GM21423 (cell line): ENCODE measurements at regions not wholly inside any gene's neighbourhood (a gene's known extent, or its start where the extent isn't known, plus 50 kb on each side); places are given as distances from the start of the nearest gene placed in this dataset.

Source experiments
- ATAC-seq: cut with Tn5 transposase; IDR thresholded peaks from one replicate; pipeline ENCODE4 v1.9.1; 2021; ENCODE audit warnings: mild to moderate bottlenecking, moderate library complexity; ENCODE audit not compliant: unreplicated experiment

DNA sequence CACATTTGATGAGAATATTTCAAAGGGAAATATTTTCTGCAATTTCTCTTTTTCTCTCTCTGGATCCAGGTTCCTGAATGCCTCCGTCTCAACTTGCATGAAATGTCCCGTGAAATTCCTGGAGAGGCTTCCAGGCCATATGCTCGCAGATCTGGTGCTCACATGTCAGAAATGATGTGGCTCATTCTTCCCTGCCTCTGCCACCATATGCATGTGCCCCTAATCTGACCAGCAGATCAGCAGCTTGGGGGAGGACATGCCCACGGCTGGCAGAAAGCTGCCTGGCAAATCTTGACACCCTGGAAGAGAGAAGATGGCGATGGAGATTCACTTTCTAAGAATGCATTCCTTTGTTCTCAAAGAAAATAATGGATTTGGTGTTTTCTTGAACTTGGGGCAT is 490.7 kb downstream of the RPS24 start:
- no peak for ATAC-seq

DNA sequence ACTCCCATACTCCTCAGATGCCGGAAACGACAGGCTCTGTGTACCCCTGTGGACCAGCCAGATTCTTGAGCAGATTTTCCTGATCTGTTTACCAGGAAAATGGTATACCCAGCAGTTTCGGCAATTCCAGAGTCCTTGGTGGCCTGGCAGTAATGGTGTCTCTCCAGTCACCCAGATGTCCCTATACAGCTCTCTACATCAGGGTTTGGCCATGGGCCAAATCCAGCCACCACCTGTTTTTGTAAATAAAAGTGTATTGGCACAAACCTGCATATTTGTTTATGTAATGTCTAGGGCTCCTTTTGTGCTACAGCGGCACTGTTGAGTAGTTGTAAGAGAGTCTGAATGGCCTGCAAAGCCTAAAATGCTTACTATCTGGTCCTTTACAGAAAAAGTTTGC is 491.3 kb downstream of the RPS24 start:
- ATAC-seq = no peak

DNA sequence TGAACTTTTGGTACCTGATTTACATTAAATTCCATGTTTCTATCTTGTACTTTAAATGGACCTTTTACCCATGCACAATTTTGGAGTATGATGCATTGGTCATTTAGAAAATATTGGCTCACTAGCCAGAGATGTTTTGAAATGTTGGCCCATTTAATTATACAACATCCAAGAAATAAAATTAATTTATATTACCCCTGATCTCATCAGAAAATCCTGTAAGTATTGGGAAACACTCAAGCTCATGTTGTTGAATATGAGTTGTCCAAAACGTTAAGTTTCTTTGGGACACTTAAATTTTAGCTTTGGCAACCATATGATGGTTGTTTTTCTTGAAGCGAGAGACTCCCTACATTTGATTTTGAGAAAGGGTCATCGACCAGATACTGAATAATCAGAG is 492.7 kb downstream of the RPS24 start:
- no peak for ATAC-seq

DNA sequence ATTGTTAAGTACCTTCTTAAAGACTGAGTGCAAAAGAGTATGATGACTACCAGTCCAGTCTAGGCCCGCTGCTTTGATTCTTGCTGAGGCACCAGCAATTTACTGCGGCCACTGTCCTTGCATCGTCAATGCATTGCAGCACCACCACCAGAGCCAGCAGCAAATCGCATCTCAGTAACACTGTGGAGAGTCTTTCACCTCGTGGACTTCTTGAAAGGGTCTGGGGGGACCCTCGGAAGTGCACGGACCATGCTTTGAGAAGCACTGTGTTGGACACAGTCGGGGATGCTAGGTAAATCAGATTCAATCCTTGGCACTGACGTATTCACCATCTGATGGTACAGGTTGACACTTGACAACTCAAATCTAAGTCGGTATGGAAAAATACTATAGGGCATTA is 493.6 kb downstream of the RPS24 start:
- ATAC-seq = no peak

DNA sequence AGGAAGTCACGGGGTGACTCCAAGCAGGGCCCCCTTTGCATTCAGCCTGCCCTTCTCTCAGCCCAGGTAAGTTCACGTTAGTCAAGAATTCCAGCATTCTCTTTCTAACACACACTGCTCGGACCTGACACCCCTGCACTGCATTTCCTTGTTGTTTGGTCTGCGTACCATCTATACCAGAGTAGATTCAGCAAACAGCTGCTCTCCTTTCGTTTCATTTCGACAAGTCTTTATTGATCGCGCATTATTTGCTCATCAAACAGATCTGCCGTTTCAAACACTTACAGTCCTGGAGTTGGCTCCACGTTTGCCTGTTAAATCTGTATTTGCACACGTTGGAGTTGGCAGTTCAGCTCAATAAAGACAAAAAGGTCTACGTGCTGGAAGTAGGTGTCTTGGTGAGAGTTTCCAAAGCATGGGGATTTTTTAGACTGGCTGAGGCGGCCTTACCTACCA is 495.1 kb downstream of the RPS24 start:
- no peak for ATAC-seq

DNA sequence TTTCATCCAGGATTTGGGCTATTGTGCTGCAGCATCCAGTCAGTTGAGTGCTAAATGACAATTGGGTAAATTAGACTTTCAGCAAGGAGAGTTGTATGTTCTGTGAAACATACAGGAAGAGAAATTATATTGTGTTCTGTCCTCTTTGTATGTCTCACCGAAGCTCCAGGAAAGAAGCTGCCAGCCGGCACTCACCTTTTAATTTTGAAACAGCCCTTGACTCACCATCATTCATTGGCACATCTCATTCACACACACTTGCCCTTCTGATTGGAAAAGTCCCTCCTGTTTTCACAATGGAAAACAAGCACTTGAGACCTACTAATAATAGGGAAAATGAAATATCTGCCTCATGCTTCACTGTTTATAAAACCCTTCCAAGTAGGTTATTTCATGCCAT is 495.6 kb downstream of the RPS24 start:
- no peak for ATAC-seq

DNA sequence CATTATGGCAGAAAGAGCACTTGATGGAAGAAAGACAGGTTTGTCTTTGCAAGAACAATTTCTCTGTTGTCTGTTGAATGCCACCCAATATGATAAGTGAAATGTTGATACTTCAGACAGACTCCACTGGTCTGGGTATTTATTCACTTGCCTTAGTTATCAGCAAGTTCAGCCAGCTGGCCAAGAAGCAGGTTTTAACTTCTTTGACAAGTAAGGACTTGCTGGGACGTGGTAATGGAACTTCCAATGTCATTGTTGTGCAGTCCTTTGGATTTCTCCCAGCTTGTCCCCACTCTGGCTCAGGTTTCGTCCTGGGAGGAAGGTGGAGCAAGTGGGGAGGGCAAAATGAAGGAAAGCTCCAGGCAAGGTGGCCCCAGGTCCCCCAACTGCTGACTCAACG is 497.4 kb downstream of the RPS24 start:
- no peak for ATAC-seq

DNA sequence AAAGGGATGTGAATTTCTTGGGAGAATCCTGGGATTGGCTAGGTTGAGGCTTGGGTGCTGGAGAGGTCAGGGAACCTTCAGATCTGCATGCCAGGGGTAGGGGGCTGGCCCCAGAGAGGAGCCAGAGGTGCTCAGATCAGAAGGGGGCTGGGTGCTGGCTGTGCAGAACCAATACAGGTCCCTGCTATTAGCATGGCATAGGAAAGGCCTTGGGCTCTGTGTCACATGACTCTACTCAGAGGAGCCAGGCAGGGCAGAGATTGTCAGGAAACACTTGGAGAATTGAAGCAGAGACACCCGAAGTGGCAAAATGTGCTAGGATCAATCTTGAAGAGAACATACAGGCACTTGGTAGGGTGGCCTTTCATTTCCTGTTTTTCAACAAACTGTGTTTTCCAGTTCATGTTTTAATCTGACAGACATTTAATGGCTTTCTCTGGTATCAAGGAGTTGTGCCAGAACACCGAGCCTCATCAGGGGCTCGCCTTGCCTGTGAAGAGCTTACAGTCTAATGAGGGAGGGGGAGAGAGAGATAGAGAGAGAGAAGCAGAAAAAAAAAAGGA is 498.9 kb downstream of the RPS24 start:
- no peak for ATAC-seq

DNA sequence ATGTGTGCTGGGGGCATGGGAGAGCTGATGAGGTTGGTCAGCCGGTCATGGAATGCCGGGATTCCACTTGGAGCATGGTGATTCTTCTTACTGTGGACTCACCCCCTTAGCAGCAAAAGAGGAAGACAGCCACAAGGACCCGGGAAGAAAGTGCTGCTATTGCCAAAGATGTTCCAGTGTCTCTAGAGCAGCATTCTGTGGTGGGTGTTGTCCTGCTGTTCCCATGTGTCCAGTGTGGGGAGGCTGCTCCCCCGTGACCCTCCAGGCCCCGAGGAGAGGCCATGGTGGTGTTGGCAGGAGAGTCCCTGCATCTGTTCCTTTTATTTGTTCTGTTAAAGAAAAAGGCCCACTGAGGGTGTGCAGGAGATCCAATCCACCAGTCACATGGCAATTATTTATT is 499.4 kb downstream of the RPS24 start:
- ATAC-seq = no peak

DNA sequence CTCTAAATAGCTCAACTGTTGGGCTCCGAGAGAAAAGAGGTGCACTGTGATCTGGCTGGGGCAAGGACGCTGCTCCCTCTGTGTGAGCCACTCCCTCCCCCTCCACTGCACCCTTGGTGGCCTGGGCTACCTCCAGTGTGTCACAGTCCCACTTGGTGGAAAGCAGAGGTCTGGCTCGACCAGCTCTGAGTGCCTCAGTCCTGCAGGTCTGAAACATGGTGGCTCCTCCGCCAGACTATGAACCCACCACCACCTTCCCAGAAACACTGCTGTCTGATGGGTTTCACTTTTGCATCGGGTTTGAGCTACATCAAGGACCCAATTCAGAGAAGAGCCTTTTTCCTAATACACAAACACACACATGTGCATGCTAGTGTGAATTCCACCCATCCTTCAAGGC is 500.1 kb downstream of the RPS24 start:
- no peak for ATAC-seq

DNA sequence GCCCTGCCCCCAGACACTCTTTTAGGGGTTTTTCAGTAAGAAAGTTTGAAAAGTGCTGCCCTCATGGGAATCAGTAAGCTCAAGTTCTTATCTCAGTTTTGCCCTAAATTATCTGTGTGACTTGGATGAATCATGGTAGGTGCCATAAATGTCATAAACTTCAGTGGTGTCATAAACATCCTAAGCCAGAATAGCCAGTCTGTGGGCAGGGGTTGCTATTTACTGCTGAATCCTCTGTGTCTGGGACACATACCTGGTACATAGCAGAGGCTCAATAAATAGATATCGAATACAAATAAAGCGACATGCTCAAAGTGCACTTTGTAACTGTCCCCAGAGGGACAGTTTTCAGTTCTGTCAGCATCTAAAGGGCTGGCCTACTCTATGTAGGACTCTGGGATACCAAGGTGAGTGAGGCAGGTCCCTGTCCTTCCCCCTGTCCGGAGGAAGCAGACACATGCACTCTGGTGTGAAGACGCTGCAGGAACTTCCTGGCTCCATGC is 502.1 kb downstream of the RPS24 start:
- no peak for ATAC-seq

DNA sequence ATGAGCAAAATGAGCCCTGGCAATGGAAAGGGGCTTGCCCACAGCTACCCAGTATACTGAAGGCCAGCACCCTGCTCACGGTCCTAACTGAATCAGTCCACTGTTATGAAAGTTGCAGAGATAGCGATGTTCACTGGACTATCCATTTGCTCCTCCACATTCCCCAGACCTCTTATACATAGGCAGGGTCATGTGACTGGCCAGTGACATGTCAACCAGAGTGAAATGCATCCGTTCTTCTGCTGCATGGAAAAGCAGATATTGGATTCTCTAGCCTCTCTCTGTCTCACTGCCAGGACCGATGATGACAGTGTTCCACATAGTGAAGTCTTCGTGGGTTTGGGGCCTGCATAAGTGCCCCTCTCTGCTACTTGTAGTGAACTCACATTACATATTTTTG is 503.4 kb downstream of the RPS24 start:
- no peak for ATAC-seq

DNA sequence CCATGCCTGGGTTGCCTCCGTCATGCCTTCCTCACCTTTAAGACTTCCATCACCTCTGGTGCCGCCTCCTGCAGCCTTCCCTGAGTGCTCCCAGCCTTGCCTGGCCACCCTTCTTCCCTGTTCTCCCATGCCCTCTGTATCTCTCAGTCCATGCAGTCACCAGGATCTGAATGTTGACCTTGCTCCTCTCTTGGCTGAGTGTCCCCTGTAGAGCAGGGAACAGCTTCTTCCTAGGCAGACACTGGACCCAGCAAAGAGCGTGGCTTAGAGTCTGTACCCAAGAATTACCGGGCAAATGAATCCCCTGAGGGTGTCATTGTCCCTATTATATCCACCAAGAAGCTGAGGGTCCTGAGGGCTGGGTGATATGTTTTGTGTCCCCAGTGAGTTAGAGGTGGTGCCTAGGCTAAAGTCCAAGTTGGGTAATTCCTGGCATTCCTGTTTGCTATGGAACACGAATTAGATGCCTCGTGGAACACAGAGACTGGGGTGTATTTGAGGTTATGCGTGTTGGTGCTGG is 505.6 kb downstream of the RPS24 start:
- ATAC-seq = no peak

DNA sequence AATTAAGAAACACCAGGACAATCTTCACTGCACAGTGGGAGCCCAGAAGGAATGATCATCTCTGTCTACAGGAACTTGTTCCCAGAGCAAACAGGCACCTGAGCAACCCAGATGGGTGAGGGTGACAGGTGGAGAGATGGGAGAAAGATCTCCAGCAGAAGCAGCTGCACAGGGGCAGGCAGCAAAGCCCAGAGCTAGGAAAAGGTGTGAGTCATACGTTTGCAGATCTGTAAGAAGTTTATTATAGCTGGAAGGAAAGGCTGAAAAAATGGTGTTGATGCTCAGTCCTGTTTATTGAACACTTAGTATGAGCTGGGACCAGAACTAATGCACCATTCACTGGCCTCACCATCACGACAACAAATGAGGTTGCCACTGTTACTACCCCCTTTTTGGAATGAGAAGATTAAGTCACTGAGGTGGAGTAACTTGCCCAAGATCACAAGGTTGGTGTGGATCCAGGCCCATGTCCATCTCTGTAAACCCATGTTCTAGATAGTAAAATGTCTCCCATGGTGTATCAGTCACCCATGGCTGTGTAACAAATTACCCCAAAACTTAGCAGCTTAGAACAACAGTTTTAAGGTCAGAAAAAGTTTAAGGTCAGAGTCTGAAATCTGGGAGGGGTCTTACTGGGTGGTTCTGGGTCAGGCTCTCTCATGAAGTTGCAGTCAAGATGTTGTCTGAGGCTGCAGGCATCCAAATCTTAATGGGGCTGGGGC is 506.9 kb downstream of the RPS24 start:
- ATAC-seq = no peak

DNA sequence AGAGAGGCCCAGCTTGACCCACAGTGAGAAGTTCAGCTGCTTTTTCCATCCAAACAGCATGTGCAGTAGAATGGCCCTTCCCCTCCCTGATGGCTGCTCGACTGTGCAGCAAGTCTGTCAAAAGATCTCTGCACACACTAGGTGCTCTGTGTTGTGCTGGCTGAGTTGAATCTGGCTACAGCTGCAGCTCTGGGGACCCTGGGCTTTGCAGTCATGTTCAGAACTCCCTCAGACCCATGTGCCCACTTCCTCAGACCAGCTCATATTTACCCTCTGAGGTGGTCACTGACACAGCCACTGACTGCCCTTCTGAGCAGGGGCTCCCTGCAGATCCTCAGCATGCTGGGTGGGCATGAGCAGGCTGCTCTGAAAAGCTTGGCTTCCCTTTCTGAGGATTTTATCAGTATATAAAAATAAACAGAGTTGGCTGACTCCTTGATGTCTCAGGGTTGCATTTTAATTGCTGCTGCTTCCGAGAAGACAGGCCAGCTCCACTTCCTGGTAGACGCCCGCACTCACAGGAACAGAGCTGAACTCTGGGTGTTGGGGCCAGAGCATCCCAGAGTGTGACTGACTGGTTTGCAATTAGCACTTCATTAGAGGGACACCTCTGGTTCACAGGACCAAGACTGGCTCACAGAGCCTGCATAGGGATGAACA is 507.9 kb downstream of the RPS24 start:
- ATAC-seq = no peak

DNA sequence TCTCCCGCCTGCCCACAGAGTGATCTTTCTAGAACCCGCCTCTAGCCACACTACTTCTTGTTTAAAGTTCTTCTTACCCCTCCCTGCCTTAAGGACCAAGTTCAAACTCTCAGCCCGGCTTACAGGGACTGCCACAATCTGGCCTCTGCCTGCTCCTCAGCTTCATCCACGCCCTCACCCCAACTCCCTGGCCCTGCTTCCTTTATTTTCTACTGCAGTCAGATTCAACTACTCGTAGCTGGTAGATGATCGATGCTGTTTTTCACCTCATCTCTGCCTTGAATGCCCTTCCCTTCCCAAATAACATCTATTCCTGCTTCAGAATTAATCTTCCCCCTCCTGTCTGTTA is 508.5 kb downstream of the RPS24 start:
- ATAC-seq = no peak

DNA sequence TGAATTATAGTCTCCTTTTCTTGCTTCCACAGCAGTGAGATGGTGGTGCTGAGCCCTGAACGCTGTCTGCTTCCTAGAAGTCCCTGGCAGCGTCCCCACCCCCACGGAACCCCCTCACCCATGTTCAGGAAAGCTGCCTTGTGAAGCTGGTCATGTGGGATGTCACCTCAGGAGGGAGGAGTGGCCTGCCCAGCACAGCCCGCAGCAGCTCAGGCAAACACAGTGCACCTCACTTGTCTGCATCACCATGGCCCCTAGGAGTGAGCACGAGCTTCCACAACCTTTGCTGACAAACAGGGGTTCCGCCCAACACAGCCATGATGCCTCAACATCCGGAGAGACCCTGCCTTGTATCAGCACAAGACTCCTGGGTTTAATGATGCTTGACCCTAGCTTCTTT is 508.9 kb downstream of the RPS24 start:
- ATAC-seq = no peak

DNA sequence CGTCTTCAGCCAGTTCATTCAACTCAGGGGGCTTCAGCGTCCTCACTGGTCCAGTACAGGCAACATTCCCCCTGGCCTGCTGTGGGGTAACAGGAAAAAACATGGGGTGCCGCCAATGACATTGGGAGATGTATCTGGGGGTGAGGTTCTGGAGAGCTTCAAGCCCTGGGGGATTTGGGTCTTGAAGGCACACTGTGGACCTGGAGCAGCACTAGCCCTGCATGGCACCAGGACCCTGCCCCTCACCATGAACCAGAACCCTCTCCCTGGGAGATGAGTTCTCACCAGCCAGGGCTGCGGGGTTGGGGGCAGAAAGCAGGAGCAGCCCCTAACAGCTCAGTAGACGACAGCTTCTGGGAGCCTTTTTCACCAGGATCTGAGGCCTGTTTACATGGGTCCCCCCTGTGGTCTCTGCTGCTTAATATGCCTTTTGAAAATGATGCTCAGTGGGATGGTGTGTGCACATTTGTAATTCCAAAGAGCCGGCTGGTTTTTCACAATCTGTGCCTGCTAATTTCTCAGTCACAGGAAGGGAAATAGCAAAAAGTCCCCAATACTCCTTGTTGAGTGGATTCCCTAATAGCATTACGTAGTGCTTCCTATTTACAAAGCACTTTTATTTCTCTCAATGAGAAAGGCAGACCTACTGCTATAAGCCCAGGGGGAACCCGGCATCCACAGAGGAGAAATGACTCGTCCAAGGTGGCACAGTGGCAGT is 509.5 kb downstream of the RPS24 start:
- ATAC-seq = no peak

DNA sequence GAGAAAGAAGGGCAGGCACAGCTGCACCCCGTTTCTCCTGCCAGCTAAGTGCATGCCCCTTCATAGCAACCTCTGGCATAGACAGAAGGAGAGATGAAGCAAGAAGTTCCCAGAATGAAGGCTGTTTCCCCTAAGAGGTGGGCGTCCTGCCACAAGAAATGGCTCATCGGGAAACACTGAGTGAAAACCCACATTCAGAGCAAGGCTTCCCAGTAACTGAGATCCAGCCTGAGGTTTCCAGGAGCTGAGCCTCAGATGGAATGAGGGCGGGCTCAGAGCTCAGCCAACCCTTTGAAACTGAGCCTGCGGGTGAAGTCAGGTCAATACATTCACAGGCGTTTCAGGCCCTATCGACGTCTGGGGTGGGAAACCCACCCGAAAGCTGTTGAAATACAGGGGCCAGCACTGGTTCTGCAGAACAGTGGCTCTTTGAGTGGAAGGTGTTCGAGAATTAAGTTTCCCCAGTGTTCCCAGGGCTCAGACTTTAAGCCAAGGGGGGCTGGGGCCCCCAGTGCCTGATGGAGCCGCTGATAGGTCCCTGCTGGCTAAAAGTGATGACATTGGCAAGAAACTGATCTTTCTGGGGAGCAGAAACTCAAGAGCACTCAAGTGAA is 510.2 kb downstream of the RPS24 start:
- ATAC-seq = no peak

DNA sequence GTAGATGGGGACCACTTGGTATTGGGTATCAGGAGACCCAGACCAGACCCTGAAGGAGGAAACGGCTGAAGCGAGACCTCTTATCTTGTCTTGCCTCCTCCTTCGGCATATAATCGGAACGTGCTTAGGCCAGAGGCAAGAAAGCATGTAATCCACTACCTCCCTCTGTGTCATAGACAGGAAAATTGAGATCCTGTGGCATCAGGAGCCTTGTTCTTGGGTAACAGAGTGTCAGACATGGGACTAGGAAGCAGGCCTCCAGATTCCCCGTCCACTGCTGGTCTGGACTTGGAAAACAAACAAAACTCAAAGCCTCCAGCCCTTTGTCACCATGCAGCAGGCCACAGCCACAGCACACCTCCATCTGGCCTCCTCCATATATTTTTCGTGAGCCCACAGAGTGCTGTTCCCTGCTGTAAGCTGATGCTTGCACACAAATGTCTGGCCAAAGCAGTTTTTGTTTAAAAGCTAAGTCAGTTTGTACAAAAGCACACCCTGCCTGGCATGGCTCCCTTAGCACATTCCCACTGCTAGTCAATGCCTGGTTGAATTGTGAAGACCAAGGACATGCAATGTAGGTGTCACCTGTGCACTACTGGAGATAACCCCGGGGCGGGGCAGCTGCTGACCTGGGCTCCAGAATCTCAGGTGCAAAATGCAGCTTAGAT is 510.9 kb downstream of the RPS24 start:
- ATAC-seq = no peak

DNA sequence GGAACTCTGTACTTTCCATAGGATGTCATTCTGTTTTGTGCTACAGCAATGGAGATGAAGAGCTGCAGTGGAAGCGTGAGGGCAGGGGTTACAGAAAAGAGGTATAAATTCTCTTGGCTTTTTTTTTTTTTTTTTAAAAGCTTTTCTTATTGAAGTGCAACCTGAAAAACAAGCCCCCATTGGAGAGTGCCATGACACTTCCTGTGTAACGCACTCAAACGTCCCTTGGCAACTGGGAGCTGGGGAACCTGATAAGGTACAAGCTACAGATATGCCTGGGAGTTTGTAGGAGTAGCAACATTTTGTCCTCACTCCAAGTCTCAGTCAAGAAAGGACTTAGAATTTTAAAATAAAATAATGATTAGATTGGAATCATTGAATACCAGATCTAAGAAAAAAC is 512.1 kb downstream of the RPS24 start:
- no peak for ATAC-seq
